Activated CD4-positive, alpha-beta T cell treated with anti-CD3 and anti-CD28 coated beads, Interleukin-2, amount 50 U/mL, for 4 hours (primary cell): ENCODE measurements at regions not wholly inside any gene's neighbourhood (a gene's known extent, or its start where the extent isn't known, plus 50 kb on each side); places are given as distances from the start of the nearest gene placed in this dataset.

Source experiments
- DNase-seq, 2 experiments: peaks; one replicate each; pipeline ENCODE4 v3.0.0-alpha.2; 2020

- no peak for DNase-seq
Measured at GRCh38 chr11:70537576-70538571, 139.5 kb downstream of the CTTN start.

GRCh38 chr11:70538641-70539359, 140.5 kb downstream of the CTTN start:
- DNase-seq, result no peak

DNA sequence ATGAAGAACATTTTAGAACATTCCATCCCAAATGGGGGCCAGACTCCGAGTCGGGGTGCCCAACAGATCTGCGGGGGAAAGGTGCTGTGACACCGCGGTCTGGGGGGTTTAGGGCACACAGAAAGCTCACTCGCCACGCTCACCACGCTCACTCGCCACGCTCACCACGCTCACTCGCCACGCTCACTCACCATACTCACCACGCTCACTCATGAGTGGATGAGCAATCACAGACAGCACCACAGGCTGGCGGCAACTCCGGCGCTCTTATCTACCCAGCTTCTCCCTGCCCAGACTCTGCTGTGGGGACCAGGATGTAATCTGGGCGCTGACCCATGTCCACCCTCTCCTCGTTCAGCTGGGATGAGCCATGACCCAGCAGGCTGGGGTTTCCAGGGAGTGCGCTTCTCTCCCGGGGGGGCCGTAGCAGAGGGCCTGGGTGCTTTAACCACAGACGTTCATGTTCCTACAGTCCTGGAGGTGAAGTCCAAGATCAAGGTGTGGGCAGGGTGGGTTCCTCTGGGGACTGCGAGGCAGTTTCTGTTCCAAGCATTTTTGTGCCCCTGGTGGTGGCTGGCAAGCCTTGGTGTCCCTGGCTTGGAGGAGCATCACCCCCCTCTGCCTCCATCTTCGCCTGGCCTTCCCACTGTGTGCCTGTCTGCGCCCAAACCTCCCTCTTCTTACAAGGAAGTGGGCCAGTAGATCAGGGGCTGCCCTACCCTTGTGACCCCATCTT, 141.2 kb downstream of the CTTN start:
- no peak for DNase-seq

DNA sequence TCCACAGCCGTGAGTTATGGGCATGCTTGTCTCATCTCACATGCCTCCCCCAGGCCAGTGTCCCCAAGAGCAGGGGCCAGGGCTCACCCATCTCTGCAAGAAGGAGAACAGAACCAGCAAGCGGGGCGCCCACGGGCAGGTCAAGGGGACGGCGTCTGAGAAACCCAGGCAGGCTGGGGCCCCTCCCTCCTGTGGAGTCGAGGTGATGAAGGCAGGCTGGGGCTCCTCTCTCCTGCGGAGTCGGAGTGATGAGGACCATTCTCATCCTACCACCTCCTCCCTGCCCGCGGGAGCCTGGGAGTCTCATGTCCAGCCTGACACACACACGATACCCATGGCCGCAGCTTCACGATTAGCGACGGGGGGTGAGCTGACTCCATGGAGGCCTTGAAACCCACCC, 141.9 kb downstream of the CTTN start:
- DNase-seq, result no peak

GRCh38 chr11:70541176-70541575, 142.8 kb downstream of the CTTN start:
- DNase-seq, result no peak

DNA sequence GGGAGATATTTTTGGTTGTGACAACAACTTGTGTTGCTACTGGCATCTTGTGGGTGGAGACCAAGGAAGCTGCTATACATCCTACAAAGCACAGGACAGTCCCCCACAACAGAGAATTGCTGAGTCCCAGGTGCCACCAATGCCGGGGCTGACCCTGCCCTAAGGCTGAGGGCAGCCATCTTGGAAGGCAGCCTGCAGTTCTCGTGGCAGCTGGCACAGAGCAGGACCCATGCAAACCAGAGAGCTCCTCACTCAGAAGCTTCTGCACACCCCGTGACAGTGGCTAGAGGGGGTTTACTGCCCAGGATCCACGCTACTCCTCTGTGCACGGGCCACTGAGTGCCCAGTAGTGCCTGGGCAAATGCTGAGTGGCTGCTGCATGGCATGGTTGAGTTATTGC, 143.4 kb downstream of the CTTN start:
- DNase-seq, result no peak

DNA sequence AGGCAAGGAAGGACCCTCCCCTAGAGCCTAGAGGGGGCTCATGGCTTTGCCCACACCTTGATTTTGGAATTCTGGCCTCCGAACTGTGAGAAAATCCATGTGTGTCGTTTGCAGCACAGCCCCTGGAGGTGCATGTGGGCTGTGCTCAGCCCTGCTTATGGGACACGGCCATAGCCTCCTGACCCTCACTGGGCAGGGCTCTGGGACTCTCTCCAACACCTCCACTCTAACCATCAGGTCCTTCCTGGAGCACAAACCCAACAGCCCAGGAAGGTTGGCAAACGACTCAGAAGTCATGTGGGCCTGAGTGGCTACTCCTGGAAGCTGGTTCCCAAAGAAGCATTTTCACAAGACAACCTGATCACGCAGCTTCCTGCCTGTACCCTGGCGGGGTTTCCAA, 144.1 kb downstream of the CTTN start:
- no peak for DNase-seq

GRCh38 chr11:70542811-70543210, 144.5 kb downstream of the CTTN start:
- no peak for DNase-seq

DNA sequence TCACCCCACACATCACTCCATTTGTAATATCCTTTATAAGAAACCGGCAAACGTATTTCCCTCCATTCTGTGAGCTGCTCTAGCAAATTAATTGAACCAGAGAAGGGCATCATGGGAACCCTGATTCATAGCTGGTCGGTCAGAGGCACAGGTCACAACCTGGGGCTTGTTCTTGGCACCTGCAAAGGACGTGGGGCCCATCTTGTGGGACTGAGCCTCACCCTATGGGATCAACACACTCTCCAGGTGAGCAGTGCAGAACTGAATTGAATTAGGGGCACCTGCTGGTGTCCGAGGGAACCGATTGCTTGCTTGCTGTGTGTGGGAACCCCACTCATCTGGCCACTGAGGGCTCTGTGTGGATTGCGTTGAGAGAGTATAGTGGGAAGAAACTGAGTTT, 145.3 kb downstream of the CTTN start:
- no peak for DNase-seq

DNA sequence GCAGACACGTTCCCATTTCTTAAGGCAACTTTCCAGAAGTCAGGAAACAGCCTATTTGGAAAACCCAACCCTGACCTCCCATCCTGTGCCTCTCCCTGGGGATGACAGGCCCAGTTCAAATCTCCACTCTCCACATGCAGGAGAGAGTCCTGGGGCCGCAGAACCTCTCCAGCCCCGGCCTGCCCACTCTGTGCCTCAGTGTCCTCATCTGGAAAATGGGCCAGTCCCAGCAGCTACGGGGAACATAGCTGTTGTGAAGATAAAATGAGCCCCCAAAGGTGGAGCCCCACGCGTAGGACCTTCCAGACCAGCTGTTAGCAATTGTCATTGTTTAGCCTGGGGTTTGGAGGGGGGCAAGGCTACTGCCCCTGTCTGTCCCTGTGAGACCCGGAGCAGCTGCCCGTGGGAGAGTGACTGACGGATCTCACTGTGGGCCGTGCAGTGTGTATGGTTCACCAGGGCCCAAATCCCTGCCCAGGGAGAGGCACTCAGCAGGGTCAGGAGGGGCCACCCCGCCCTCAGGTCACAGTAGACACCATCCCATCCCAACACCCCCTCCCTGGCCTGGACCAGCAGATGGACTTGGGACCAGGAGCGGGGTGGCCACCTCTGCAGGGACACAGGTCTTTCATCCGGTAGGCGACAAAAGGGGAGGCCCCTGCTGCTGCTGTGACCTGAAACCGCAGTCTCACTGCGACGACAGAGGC, 145.9 kb downstream of the CTTN start:
- no peak for DNase-seq

DNA sequence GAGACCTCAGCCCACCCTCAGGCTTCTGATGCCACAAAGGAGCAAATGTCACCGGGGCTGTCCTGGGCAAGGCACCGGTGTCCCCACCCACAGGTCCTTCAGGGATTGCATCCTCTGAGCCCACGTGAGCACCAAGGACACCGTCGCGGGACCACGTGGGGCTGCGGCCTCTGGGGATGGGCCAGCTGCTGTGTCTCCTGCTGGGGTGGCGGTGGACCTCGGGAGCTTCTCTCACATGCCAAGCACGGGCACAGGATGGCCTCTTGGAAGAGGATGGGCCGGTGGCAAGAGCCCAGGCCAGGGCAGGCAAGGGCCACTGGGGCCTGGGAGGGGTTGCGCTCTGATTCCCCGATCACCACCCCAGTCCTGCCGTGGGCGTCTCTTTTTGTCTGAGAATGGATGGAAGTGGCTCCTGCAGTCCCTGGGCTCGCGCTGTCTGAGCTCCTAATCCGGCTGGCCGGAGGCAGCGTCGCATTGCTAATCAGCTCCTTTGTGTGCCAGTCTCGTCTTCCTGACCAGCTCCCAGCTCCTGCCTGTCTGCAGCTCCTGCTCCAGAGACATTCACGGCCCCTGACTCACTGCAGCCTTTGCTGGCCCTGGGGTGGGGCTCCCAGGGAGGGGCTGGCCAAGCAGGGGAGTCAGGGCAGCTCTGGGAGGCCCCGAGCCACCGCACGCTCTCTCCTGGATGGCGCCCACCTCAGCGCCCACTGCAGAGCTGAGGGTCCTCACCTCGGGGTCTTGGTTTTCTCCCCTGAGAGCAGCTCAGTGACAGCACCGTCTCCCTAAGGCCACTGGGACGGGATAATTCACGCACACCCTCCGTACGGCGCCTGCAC, 146.7 kb downstream of the CTTN start:
- DNase-seq, result no peak

- DNase-seq, result no peak
Measured at GRCh38 chr11:70545610-70545912, 147.2 kb downstream of the CTTN start.

DNA sequence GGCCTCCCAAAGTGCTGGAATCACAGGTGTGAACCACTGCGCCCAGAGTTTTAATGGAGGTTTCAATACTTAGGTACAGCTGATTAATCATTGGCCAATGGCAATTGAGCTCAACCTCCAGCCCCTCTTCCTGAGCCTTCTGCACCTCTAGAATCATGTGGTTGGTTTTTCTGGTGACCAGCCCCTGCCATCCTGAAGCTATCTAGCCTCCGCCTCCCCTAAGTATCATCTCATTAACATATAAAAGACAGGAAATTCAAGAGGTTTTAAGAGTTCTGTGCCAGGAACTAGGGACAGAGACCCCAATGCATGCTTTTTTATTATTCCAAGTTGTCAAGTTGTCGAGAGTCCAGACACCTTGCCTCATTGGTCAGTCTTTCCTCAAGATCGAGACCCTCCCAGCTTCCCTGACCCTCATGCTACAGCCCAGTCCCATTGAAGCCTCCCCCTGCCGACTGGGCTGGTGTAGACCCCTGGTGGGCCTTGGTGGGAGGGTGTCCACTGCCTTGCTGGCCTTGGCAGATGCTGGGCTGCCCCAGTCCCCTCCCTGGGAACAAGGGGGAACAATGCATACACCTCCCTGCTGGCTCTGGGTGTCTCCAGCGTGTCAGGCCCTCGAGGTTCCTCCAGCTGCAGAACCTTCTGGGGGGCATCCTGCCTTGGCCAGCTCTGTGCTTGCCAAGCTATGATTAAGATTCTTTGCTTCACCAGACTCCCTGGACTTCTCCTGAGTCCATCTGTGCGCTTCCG, 148.0 kb downstream of the CTTN start:
- no peak for DNase-seq

- DNase-seq, result no peak
Measured at GRCh38 chr11:70547386-70547785, 149.1 kb downstream of the CTTN start.

GRCh38 chr11:70547821-70548670, 149.7 kb downstream of the CTTN start:
- DNase-seq, result no peak

- DNase-seq, result no peak
Measured at GRCh38 chr11:70548976-70549375, 150.6 kb downstream of the CTTN start.

- no peak for DNase-seq
Measured at GRCh38 chr11:70549386-70549785, 151.1 kb downstream of the CTTN start.

GRCh38 chr11:70549796-70550195, 151.5 kb downstream of the CTTN start:
- no peak for DNase-seq

DNA sequence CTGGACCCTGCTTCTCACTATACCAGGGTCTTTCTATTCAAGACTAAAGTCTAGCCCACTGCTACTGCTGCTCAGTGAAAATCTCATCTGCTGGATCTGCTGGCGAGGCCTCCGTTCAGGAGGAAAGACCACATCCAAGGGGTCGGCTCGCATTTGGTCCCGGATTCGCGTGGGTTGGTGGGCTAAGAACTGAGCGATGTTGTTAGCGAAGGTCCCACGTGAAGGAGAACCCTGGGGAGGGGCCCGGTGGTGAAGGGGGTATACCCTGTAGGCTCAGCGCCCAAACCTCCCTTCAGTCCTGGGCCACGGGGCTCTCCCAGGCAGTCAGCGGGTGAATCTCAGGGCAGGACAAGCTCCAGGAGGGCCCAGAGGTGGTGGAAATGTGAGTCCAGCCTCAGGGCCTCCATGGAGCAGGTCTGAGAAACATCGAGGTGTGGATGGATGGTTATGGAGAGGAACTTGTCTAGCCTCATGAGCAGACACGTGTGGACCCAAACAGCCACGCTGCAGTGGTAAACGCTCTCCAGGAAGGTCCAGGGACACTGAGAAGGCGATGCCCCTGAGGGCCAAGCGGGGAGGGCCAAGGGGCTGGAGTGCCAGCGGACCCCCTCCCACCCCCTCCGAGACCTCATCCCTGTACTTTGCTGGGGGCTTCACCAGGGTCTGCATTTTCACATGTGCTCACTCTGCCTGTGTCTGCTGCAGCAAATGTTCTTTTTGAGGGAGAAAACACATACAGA, 152.3 kb downstream of the CTTN start:
- DNase-seq, result no peak
